ENCODE measurements at regions not wholly inside any gene's neighbourhood (a gene's known extent, or its start where the extent isn't known, plus 50 kb on each side); places are given as distances from the start of the nearest gene placed in this dataset.

- TF ChIP-seq GATA2 (IDR thresholded peaks at IDR 0.05; ENCODE audit: low read depth, low read length) (peak; percentile 25; the same call in 1 of the 2 replicates), GATA3 (IDR thresholded peaks at IDR 0.05; ENCODE audit: low read depth, low read length) (peak; percentile 42; the same call in 1 of the 2 replicates)
Observed at GRCh38 chr7:112853422-112853821, 63.2 kb upstream of the TMEM168 start.

GRCh38 chr7:112843151-112843550 is 53.0 kb upstream of the TMEM168 start:
- TF ChIP-seq GATA2 (IDR thresholded peaks at IDR 0.05; ENCODE audit: low read depth, low read length) (no peak), GATA3 (IDR thresholded peaks at IDR 0.05; ENCODE audit: low read depth, low read length) (no peak)

All from SH-SY5Y (cell line).